Naive B cell (primary cell): ENCODE measurements at regions not wholly inside any gene's neighbourhood (a gene's known extent, or its start where the extent isn't known, plus 50 kb on each side); places are given as distances from the start of the nearest gene placed in this dataset.
"Not testable (repeated sequence)": the region's sequence is repeated elsewhere in the genome, so short reads cannot be mapped to it uniquely, and the experiment has no call there.

Source experiments
- ATAC-seq, 2 donors: fragments of 150-1000 bp; cut with Tn5 transposase; 2 replicates each; pipeline ENCODE4 v1.10.0; 2021; ENCODE audit warnings: low read depth in 2 of 2, mild to moderate bottlenecking in 2 of 2, moderate library complexity in 2 of 2
- DNase-seq: peaks from one replicate; pipeline ENCODE4 v3.0.0; 2022
- H3K27ac Mint-ChIP-seq, 6 donors: one replicate each; pipeline ENCODE4 v1.8.0; 2020 to 2022; ENCODE audit warnings: mild to moderate bottlenecking in 6 of 6, mixed read lengths in 6 of 6, moderate library complexity in 5 of 6, inconsistent platforms in 2 of 6
- H3K27me3 Mint-ChIP-seq, 3 donors: one replicate each; pipeline ENCODE4 v1.8.0; 2021 to 2022; ENCODE audit warnings: mixed read lengths in 3 of 3, mild to moderate bottlenecking in 1 of 3
- H3K36me3 Mint-ChIP-seq, 2 donors: one replicate each; pipeline ENCODE4 v1.8.0; 2020 to 2022; ENCODE audit warnings: mixed read lengths in 2 of 2, inconsistent platforms in 1 of 2, mild to moderate bottlenecking in 1 of 2
- H3K4me1 Mint-ChIP-seq, 3 donors: one replicate each; pipeline ENCODE4 v1.8.0; 2020 to 2022; ENCODE audit warnings: mixed read lengths in 3 of 3, inconsistent platforms in 1 of 3, mild to moderate bottlenecking in 1 of 3, moderate library complexity in 1 of 3
- H3K4me3 Mint-ChIP-seq, 8 donors: one replicate each; pipeline ENCODE4 v1.8.0; 2020 to 2022; ENCODE audit warnings: mild to moderate bottlenecking in 8 of 8, mixed read lengths in 8 of 8, moderate library complexity in 8 of 8, inconsistent platforms in 2 of 8
- H3K9me3 Mint-ChIP-seq, 7 donors: one replicate each; pipeline ENCODE4 v1.8.0; 2020 to 2022; ENCODE audit warnings: mixed read lengths in 7 of 7, mild to moderate bottlenecking in 5 of 7, inconsistent platforms in 2 of 7, moderate library complexity in 1 of 7

DNA sequence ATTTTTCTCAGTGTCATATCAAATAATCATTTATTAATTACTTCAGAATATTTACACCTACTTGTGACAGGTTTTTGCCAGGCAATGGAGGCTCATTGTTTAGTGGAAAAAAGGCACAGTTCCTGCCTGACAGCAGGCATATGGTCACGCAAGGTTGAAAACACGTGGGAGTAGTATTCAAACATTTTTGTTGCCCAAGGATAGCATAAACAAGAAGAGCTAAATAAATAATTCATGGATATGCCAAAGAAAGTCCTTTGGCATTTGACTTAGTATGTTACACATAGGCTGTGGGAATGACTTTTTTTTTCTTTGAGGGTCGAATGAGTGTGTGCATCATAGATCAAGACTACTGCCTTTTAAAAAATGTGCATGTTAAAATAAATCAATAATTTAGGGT lies 120.5 kb upstream of the SEMA3E start:
- Mint-ChIP-seq H3K27me3 (no peaks in the 10 kb centered on the region), H3K4me1 (no peaks in the 10 kb centered on the region), H3K27ac (no peak overlapping the region), H3K9me3 (peaks cover 0 to 4% (median 1%) of the 10 kb centered on the region in 7 donors), H3K36me3 (no peaks in the 10 kb centered on the region), H3K4me3 (no peak overlapping the region)
- DNase-seq (no peak), ATAC-seq (no peak)

- no peak overlapping the region for H3K27ac Mint-ChIP-seq
- DNase-seq: no peak
- no peak overlapping the region for H3K4me3 Mint-ChIP-seq
- peaks cover 2 to 17% (median 7%) of the 10 kb centered on the region in 7 donors for H3K9me3 Mint-ChIP-seq
- no peaks in the 10 kb centered on the region for H3K36me3 Mint-ChIP-seq
- no peak for ATAC-seq
- no peaks in the 10 kb centered on the region for H3K27me3 Mint-ChIP-seq
- no peaks in the 10 kb centered on the region for H3K4me1 Mint-ChIP-seq
Measured at GRCh38 chr7:83751217-83751616, 102.3 kb upstream of the SEMA3E start.

- Mint-ChIP-seq H3K36me3 (no peaks in the 10 kb centered on the region), H3K4me3 (no peak overlapping the region), H3K4me1 (no peaks in the 10 kb centered on the region), H3K9me3 (peaks cover 0 to 16% (median 7%) of the 10 kb centered on the region in 7 donors), H3K27me3 (no peaks in the 10 kb centered on the region), H3K27ac (no peak overlapping the region)
- no peak for ATAC-seq
- DNase-seq: no peak
Measured at GRCh38 chr7:83749495-83749894, 100.6 kb upstream of the SEMA3E start.

DNA sequence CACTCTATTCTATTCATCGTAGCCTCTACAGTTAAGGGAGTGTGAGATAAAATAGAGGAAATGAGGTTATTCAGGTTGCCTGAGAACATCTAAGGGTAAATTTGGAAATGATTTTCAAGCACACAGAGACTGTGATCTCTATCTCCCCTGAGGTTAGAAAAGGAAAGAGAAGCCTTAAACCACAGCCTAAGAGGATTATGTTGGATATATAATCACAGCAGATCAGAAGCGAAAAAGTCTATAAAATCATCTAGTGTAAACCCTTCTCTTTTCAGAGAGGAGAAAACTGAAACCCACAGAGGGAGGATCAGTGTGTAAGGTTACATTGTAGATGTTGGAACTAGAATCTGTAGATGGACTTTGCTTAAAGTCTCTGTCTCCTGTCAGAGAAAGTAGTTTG lies 90.6 kb upstream of the SEMA3E start:
- H3K4me1 Mint-ChIP-seq: no peaks in the 10 kb centered on the region
- no peaks in the 10 kb centered on the region for H3K27me3 Mint-ChIP-seq
- DNase-seq (no peak), ATAC-seq (no peak)
- H3K27ac Mint-ChIP-seq: no peak overlapping the region
- H3K36me3 Mint-ChIP-seq: no peaks in the 10 kb centered on the region
- H3K4me3 Mint-ChIP-seq: no peak overlapping the region
- peaks cover 0 to 4% (median 2%) of the 10 kb centered on the region in 7 donors for H3K9me3 Mint-ChIP-seq

GRCh38 chr7:83738291-83738835 lies 89.4 kb upstream of the SEMA3E start:
- H3K36me3 Mint-ChIP-seq: no peaks in the 10 kb centered on the region
- H3K4me3 Mint-ChIP-seq: no peak overlapping the region
- DNase-seq: no peak
- no peak overlapping the region for H3K27ac Mint-ChIP-seq
- no peaks in the 10 kb centered on the region for H3K27me3 Mint-ChIP-seq
- H3K4me1 Mint-ChIP-seq: no peaks in the 10 kb centered on the region
- no peak for ATAC-seq
- H3K9me3 Mint-ChIP-seq: peaks cover 0 to 4% (median 2%) of the 10 kb centered on the region in 7 donors

GRCh38 chr7:83732305-83732704 lies 83.4 kb upstream of the SEMA3E start:
- H3K27ac Mint-ChIP-seq: no peak overlapping the region
- H3K4me1 Mint-ChIP-seq: no peaks in the 10 kb centered on the region
- DNase-seq (no peak), ATAC-seq (no peak)
- no peak overlapping the region for H3K4me3 Mint-ChIP-seq
- H3K36me3 Mint-ChIP-seq: no peaks in the 10 kb centered on the region
- no peaks in the 10 kb centered on the region for H3K27me3 Mint-ChIP-seq
- peaks cover 0 to 1% (median 0%) of the 10 kb centered on the region in 7 donors for H3K9me3 Mint-ChIP-seq

DNA sequence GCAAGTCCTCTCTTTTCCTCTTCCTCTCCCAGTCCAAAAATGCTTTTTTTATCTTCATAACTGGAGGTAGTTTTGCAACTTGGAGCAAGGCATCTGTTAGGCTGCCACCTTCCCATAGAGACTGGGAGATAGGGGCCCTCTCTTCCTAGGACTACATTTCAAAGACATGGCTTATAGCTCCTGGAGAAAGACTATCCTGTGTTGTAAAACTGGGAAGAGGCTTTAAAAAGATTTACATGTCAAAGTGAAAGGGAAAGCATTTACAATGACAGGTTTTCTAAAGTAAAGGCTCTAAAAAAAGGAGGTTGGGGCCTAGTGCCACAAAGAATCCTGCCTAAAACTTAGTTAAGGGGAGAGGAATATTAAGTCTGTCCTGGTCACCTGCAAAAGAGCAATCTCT lies 82.2 kb upstream of the SEMA3E start:
- Mint-ChIP-seq H3K27me3 (no peaks in the 10 kb centered on the region), H3K36me3 (no peaks in the 10 kb centered on the region), H3K27ac (no peak overlapping the region), H3K4me3 (no peak overlapping the region), H3K4me1 (no peaks in the 10 kb centered on the region), H3K9me3 (peaks cover 0 to 1% (median 0%) of the 10 kb centered on the region in 7 donors)
- DNase-seq (no peak), ATAC-seq (no peak)

GRCh38 chr7:83716923-83717322 lies 68.0 kb upstream of the SEMA3E start:
- H3K27ac Mint-ChIP-seq: not testable (repeated sequence)

DNA sequence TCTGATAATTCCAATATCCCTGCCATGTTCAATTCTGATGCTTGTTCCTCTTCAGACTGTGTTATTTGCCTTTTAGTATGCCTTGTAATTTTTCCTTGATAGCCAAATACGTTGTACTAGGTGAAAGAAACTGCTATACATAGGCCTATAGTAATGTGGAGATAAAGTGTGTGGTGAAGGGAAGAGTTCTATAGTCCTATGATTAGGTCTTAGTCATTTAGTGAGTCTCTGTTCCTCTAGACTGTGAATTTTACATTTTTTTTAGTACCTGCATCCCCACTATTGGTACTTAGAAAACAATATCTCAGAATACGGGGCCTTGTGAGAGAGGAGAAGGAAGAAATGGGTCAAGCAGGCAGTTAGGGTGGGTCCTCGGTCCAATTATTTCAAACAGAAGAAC lies 59.6 kb upstream of the SEMA3E start:
- DNase-seq (no peak), ATAC-seq (no peak)
- Mint-ChIP-seq H3K9me3 (peaks cover 0 to 10% (median 2%) of the 10 kb centered on the region in 7 donors), H3K4me3 (no peak overlapping the region), H3K36me3 (no peaks in the 10 kb centered on the region), H3K4me1 (no peaks in the 10 kb centered on the region), H3K27me3 (no peaks in the 10 kb centered on the region), H3K27ac (no peak overlapping the region)

More at GRCh38 chr7:83716923-83717322, 68.0 kb upstream of the SEMA3E start:
- not testable (repeated sequence) for H3K4me3 Mint-ChIP-seq, DNase-seq, H3K27me3 Mint-ChIP-seq, H3K4me1 Mint-ChIP-seq, H3K36me3 Mint-ChIP-seq, ATAC-seq
- H3K9me3 Mint-ChIP-seq: peaks cover 0 to 13% (median 4%) of the 10 kb centered on the region in 7 donors

DNA sequence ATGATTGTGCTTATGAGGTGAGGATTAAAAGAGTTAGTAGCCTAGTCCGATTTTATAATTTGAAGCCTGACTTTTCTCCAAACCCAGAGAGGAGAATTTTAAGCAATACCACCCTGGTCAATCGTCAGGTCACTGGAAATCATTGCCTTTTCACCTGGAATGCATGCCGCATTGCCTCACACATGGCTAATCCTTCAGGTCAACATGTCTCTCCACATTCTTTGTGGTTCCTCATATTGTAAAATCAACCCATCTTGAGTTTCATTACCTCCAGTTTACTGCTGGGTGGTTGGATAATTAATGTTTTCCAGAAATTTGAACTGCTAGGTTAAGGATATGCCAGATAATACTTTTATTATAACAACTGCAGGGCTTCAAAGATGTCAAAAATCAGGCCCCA lies 55.6 kb upstream of the SEMA3E start:
- no peak for ATAC-seq
- Mint-ChIP-seq H3K4me3 (no peak overlapping the region), H3K27me3 (no peaks in the 10 kb centered on the region), H3K27ac (no peak overlapping the region), H3K9me3 (peaks cover 0 to 5% (median 0%) of the 10 kb centered on the region in 7 donors), H3K36me3 (no peaks in the 10 kb centered on the region), H3K4me1 (no peaks in the 10 kb centered on the region)
- no peak for DNase-seq

DNA sequence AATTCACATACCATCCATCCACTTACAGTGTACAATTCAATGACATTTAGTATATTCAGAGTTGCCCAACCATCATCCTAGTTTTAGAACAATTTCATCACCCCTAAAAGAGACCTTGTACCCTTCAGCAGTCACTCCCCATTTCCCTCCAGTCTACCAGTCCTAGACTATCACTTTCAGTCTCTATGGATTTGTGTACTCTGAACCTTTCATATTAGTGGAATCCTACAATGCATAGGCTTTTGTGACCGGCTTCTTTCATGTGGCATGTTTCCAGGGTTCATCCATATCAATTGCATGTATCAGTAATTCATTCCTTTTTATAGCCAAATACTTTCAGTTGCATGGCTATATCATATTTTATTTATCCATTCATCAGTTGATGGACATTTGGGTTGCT lies 53.5 kb upstream of the SEMA3E start:
- no peaks in the 10 kb centered on the region for H3K9me3 Mint-ChIP-seq
- H3K36me3 Mint-ChIP-seq: no peaks in the 10 kb centered on the region
- H3K4me1 Mint-ChIP-seq: no peaks in the 10 kb centered on the region
- no peak for DNase-seq
- H3K4me3 Mint-ChIP-seq: no peak overlapping the region
- H3K27me3 Mint-ChIP-seq: no peaks in the 10 kb centered on the region
- H3K27ac Mint-ChIP-seq: no peak overlapping the region
- ATAC-seq: no peak

GRCh38 chr7:83701736-83702135 lies 52.8 kb upstream of the SEMA3E start:
- H3K27me3 Mint-ChIP-seq: no peaks in the 10 kb centered on the region
- ATAC-seq: no peak
- peaks cover 0 to 1% (median 0%) of the 10 kb centered on the region in 7 donors for H3K9me3 Mint-ChIP-seq
- no peaks in the 10 kb centered on the region for H3K36me3 Mint-ChIP-seq
- no peak for DNase-seq
- no peak overlapping the region for H3K27ac Mint-ChIP-seq
- H3K4me1 Mint-ChIP-seq: no peaks in the 10 kb centered on the region
- H3K4me3 Mint-ChIP-seq: no peak overlapping the region
